HEK293 (cell line): ENCODE measurements at regions not wholly inside any gene's neighbourhood (a gene's known extent, or its start where the extent isn't known, plus 50 kb on each side); places are given as distances from the start of the nearest gene placed in this dataset.

Experiments used
- CTCF ChIA-PET: fragments of 350-600 bp; formaldehyde crosslinking; extraction: SDS; loops from one replicate; lab custom pipeline; 2021; ENCODE audit warnings: antibody characterized with exemption; lab: Yijun Ruan, JAX
- POLR2A ChIA-PET: fragments of 300-600 bp; formaldehyde crosslinking; extraction: SDS; loops from one replicate; lab custom pipeline; 2020; ENCODE audit warnings: antibody characterized with exemption, inconsistent platforms; lab: Yijun Ruan, JAX
- H3K27ac ChIP-seq: fragments of 200-500 bp; sonication (Bioruptor generic); 2 replicates; pipeline ENCODE4 v1.5.1; 2014; ENCODE audit warnings: low read depth, low read length, control low read depth, inconsistent platforms; ENCODE audit errors: extremely low read depth
- H3K36me3 ChIP-seq, 2 experiments: fragments of 200-500 bp in 1 of 2; sonication (Bioruptor generic) in 1 of 2; 1 replicate in 1 of 2; 2 replicates in 1 of 2; pipeline ENCODE4 v1.5.1; 2014 to 2017; ENCODE audit warnings: inconsistent platforms in 2 of 2, low read length in 2 of 2; ENCODE audit not compliant: control insufficient read depth in 2 of 2, insufficient read depth in 1 of 2
- H3K4me1 ChIP-seq: fragments of 200-500 bp; sonication (Bioruptor generic); 2 replicates; pipeline ENCODE4 v1.5.1; 2014; ENCODE audit warnings: mild to moderate bottlenecking, low read length, inconsistent platforms; ENCODE audit not compliant: control insufficient read depth, insufficient read depth
- H3K4me3 ChIP-seq: 2 replicates; pipeline ENCODE4 v1.5.1; 2011; ENCODE audit warnings: low read depth, mild to moderate bottlenecking, control low read depth, low read length, moderate library complexity
- H3K9me3 ChIP-seq: fragments of 200-500 bp; sonication (Bioruptor generic); 2 replicates; pipeline ENCODE4 v1.5.1; 2014; ENCODE audit warnings: low read depth, low read length, inconsistent platforms; ENCODE audit not compliant: control insufficient read depth, insufficient read depth
- SP2 ChIP-seq: fragments of 450-650 bp; formaldehyde crosslinking; IDR thresholded peaks from 2 replicates; pipeline ENCODE4 v1.5.1; 2016; ENCODE audit warnings: missing biosample characterization, missing genetic modification characterization
- TRIM28 ChIP-seq: IDR thresholded peaks from 2 replicates; pipeline ENCODE4 v1.6.1; 2011; ENCODE audit warnings: low read length, control low read depth, borderline replicate concordance
- ZNF114 ChIP-seq: fragments of 450-650 bp; formaldehyde crosslinking; IDR thresholded peaks from 2 replicates; pipeline ENCODE4 v1.5.0; 2017; ENCODE audit warnings: missing biosample characterization, missing genetic modification characterization
- ZNF155 ChIP-seq: fragments of 450-650 bp; formaldehyde crosslinking; IDR thresholded peaks from 2 replicates; pipeline ENCODE4 v1.5.1; 2016; ENCODE audit warnings: missing biosample characterization, missing genetic modification characterization
- ZNF184 ChIP-seq: fragments of 450-650 bp; IDR thresholded peaks from 2 replicates; pipeline ENCODE4 v1.5.1; 2018; ENCODE audit warnings: missing biosample characterization, mild to moderate bottlenecking, missing genetic modification characterization
- ZNF274 ChIP-seq, 2 experiments: fragments of 200-500 bp in 1 of 2; fragments of 450-650 bp in 1 of 2; sonication (Bioruptor generic) in 1 of 2; formaldehyde crosslinking in 1 of 2; IDR thresholded peaks; 2 replicates each; pipeline versions ENCODE4 v1.5.1 to v1.6.1; 2014 to 2016; ENCODE audit warnings: borderline replicate concordance in 1 of 2, inconsistent platforms in 1 of 2, low read length in 1 of 2, missing biosample characterization in 1 of 2, missing genetic modification characterization in 1 of 2
- ZNF341 ChIP-seq: fragments of 450-650 bp; formaldehyde crosslinking; IDR thresholded peaks from 2 replicates; pipeline ENCODE4; 2016; ENCODE audit warnings: low read depth, missing biosample characterization, missing genetic modification characterization
- ZNF416 ChIP-seq: fragments of 450-650 bp; formaldehyde crosslinking; IDR thresholded peaks from 2 replicates; pipeline ENCODE4 v1.5.1; 2016; ENCODE audit warnings: missing biosample characterization, missing genetic modification characterization
- ZNF48 ChIP-seq: fragments of 450-650 bp; formaldehyde crosslinking; IDR thresholded peaks from 2 replicates; pipeline ENCODE4 v1.5.1; 2016; ENCODE audit warnings: missing biosample characterization, missing genetic modification characterization
- ZNF514 ChIP-seq: fragments of 450-650 bp; formaldehyde crosslinking; IDR thresholded peaks from 2 replicates; pipeline ENCODE4 v1.5.1; 2016; ENCODE audit warnings: missing biosample characterization, missing genetic modification characterization
- ZNF529 ChIP-seq: fragments of 450-650 bp; formaldehyde crosslinking; IDR thresholded peaks from 2 replicates; pipeline ENCODE4 v1.5.1; 2017; ENCODE audit warnings: missing genetic modification characterization, missing biosample characterization; ENCODE audit not compliant: insufficient replicate concordance
- ZNF555 ChIP-seq: fragments of 450-650 bp; formaldehyde crosslinking; conservative IDR thresholded peaks from 2 replicates; pipeline ENCODE4 v1.5.1; 2017; ENCODE audit warnings: missing biosample characterization, mild to moderate bottlenecking, missing genetic modification characterization, inconsistent platforms
- ZNF660 ChIP-seq: fragments of 450-650 bp; IDR thresholded peaks from 2 replicates; pipeline ENCODE4 v1.5.1; 2018; ENCODE audit warnings: missing biosample characterization, mild to moderate bottlenecking, missing genetic modification characterization
- ZNF76 ChIP-seq: fragments of 450-650 bp; formaldehyde crosslinking; IDR thresholded peaks from 2 replicates; pipeline ENCODE4; 2016; ENCODE audit warnings: low read depth, missing biosample characterization, missing genetic modification characterization, borderline replicate concordance
- ZNF776 ChIP-seq: fragments of 450-650 bp; formaldehyde crosslinking; IDR thresholded peaks from 2 replicates; pipeline ENCODE4 v1.5.0; 2017; ENCODE audit warnings: missing biosample characterization, missing genetic modification characterization, borderline replicate concordance
- ZNF830 ChIP-seq: fragments of 450-650 bp; IDR thresholded peaks from 2 replicates; pipeline ENCODE4 v1.5.0; 2018; ENCODE audit warnings: missing biosample characterization, missing genetic modification characterization, low read depth, mild to moderate bottlenecking, moderate library complexity
- ZNF837 ChIP-seq: fragments of 450-650 bp; formaldehyde crosslinking; IDR thresholded peaks from 2 replicates; pipeline ENCODE4 v1.5.1; 2016; ENCODE audit warnings: missing biosample characterization, missing genetic modification characterization
- TF ChIP-seq, protein P1 (sequence below): fragments of 450-650 bp; formaldehyde crosslinking; IDR thresholded peaks from 2 replicates; pipeline ENCODE4 v1.5.1; 2016; ENCODE audit warnings: missing biosample characterization, missing genetic modification characterization
- TF ChIP-seq, protein P2 (sequence below): fragments of 450-650 bp; formaldehyde crosslinking; IDR thresholded peaks from 2 replicates; pipeline ENCODE4 v1.5.1; 2016; ENCODE audit warnings: missing biosample characterization, missing genetic modification characterization
- TF ChIP-seq, protein P3 (sequence below): fragments of 450-650 bp; formaldehyde crosslinking; IDR thresholded peaks from 2 replicates; pipeline ENCODE4 v1.5.1; 2016; ENCODE audit warnings: missing biosample characterization, missing genetic modification characterization
- TF ChIP-seq, protein P4 (sequence below): fragments of 450-650 bp; formaldehyde crosslinking; IDR thresholded peaks from 2 replicates; pipeline ENCODE4 v1.5.1; 2016; ENCODE audit warnings: missing biosample characterization, missing genetic modification characterization
- TF ChIP-seq, protein P5 (sequence below): fragments of 450-650 bp; formaldehyde crosslinking; IDR thresholded peaks from 2 replicates; pipeline ENCODE4 v1.5.1; 2017; ENCODE audit warnings: missing biosample characterization, missing genetic modification characterization

DNA sequence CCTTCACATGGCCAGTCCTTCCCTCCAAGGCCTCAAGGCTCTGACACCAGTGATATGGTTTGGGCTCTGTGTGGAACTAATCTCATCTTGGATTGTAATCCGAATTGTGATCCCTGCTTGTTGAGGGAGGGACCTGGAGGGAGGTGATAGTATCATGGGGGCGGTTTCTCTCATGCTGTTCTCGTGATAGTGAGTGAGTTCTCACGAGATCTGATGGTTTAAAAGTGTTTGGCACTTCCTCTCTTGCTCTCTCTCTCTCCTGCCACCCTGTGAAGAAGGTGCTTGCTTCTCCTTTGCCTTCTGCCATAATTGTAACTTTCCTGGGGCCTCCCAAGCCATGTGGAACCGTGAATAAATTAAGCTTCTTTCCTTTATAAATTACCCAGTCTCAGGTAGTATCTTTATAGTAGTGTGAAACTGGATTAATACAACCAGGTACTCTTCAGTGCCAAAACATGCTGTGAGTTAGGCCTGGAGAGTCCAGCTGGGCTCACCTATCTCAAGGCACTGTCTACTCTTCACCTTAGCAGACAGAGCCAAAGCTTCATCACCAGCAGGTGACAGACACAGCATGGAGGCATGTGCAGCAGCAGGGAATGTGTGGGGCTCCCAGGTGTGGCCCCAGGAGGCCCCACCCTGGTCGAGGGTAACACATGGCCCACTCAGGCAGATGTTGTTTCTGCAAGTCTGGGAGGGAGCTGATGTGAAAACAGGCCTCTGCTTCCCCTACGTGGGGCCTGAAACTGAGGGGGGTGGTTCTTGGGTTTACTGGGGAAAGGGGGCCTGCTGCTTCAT lies 97.5 kb upstream of the CDYL start (continued):
- TF ChIP-seq, protein P1, sequence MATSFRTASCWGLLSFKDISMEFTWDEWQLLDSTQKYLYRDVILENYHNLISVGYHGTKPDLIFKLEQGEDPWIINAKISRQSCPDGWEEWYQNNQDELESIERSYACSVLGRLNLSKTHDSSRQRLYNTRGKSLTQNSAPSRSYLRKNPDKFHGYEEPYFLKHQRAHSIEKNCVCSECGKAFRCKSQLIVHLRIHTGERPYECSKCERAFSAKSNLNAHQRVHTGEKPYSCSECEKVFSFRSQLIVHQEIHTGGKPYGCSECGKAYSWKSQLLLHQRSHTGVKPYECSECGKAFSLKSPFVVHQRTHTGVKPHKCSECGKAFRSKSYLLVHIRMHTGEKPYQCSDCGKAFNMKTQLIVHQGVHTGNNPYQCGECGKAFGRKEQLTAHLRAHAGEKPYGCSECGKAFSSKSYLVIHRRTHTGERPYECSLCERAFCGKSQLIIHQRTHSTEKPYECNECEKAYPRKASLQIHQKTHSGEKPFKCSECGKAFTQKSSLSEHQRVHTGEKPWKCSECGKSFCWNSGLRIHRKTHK (tag by site-specific recombination) = no peak
- TF ChIP-seq SP2 (tag by site-specific recombination) (no peak), ZNF274 (IDR thresholded peaks at IDR 0.05; ENCODE audit: low read length) (no peak), ZNF274 (tag by site-specific recombination; IDR thresholded peaks at IDR 0.05; ENCODE audit: borderline replicate concordance) (no peak), ZNF830 (tag by site-specific recombination) (no peak), ZNF341 (tag by site-specific recombination) (no peak), ZNF529 (no peak), ZNF48 (tag by site-specific recombination) (no peak), ZNF416 (tag by site-specific recombination) (no peak)
- TF ChIP-seq, protein P2, sequence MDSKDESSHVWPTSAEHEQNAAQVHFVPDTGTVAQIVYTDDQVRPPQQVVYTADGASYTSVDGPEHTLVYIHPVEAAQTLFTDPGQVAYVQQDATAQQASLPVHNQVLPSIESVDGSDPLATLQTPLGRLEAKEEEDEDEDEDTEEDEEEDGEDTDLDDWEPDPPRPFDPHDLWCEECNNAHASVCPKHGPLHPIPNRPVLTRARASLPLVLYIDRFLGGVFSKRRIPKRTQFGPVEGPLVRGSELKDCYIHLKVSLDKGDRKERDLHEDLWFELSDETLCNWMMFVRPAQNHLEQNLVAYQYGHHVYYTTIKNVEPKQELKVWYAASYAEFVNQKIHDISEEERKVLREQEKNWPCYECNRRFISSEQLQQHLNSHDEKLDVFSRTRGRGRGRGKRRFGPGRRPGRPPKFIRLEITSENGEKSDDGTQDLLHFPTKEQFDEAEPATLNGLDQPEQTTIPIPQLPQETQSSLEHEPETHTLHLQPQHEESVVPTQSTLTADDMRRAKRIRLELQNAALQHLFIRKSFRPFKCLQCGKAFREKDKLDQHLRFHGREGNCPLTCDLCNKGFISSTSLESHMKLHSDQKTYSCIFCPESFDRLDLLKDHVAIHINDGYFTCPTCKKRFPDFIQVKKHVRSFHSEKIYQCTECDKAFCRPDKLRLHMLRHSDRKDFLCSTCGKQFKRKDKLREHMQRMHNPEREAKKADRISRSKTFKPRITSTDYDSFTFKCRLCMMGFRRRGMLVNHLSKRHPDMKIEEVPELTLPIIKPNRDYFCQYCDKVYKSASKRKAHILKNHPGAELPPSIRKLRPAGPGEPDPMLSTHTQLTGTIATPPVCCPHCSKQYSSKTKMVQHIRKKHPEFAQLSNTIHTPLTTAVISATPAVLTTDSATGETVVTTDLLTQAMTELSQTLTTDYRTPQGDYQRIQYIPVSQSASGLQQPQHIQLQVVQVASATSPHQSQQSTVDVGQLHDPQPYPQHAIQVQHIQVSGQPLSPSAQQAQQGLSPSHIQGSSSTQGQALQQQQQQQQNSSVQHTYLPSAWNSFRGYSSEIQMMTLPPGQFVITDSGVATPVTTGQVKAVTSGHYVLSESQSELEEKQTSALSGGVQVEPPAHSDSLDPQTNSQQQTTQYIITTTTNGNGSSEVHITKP = no peak
- TF ChIP-seq, protein P3, sequence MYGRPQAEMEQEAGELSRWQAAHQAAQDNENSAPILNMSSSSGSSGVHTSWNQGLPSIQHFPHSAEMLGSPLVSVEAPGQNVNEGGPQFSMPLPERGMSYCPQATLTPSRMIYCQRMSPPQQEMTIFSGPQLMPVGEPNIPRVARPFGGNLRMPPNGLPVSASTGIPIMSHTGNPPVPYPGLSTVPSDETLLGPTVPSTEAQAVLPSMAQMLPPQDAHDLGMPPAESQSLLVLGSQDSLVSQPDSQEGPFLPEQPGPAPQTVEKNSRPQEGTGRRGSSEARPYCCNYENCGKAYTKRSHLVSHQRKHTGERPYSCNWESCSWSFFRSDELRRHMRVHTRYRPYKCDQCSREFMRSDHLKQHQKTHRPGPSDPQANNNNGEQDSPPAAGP (tag by site-specific recombination) = no peak
- TF ChIP-seq, protein P4, sequence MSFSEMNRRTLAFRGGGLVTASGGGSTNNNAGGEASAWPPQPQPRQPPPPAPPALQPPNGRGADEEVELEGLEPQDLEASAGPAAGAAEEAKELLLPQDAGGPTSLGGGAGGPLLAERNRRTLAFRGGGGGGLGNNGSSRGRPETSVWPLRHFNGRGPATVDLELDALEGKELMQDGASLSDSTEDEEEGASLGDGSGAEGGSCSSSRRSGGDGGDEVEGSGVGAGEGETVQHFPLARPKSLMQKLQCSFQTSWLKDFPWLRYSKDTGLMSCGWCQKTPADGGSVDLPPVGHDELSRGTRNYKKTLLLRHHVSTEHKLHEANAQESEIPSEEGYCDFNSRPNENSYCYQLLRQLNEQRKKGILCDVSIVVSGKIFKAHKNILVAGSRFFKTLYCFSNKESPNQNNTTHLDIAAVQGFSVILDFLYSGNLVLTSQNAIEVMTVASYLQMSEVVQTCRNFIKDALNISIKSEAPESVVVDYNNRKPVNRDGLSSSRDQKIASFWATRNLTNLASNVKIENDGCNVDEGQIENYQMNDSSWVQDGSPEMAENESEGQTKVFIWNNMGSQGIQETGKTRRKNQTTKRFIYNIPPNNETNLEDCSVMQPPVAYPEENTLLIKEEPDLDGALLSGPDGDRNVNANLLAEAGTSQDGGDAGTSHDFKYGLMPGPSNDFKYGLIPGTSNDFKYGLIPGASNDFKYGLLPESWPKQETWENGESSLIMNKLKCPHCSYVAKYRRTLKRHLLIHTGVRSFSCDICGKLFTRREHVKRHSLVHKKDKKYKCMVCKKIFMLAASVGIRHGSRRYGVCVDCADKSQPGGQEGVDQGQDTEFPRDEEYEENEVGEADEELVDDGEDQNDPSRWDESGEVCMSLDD (tag by site-specific recombination) = no peak

DNA sequence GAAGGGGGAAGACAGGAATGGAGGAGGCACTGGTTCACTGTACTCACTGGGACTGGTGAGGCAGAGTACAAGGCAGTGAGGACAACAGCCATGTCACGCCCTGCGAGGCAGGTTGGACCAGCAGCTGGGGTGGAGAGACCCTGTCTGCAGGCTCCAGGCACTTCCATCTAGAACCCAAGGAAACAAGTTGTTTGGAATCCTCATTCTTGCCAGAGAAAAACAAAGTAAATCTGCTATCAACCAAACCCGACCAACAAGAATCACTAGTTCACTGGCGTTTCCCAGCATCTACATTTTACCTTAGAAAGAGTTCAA lies 98.5 kb upstream of the CDYL start:
- CTCF ChIA-PET = no interaction called here
- no peaks in the 10 kb centered on the region for H3K36me3 ChIP-seq
- H3K4me3 ChIP-seq = no peak overlapping the region
- no peaks in the 10 kb centered on the region for H3K9me3 ChIP-seq
- POLR2A ChIA-PET = no interaction called here
- no peak overlapping the region for H3K27ac ChIP-seq
- no peaks in the 10 kb centered on the region for H3K4me1 ChIP-seq
- no peak for TF ChIP-seq TRIM28
- TF ChIP-seq, protein P5, sequence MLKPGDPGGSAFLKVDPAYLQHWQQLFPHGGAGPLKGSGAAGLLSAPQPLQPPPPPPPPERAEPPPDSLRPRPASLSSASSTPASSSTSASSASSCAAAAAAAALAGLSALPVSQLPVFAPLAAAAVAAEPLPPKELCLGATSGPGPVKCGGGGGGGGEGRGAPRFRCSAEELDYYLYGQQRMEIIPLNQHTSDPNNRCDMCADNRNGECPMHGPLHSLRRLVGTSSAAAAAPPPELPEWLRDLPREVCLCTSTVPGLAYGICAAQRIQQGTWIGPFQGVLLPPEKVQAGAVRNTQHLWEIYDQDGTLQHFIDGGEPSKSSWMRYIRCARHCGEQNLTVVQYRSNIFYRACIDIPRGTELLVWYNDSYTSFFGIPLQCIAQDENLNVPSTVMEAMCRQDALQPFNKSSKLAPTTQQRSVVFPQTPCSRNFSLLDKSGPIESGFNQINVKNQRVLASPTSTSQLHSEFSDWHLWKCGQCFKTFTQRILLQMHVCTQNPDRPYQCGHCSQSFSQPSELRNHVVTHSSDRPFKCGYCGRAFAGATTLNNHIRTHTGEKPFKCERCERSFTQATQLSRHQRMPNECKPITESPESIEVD (tag by site-specific recombination) = no peak
- no peak for TF ChIP-seq ZNF114
- TF ChIP-seq ZNF155 (tag by site-specific recombination) = no peak
- TF ChIP-seq ZNF184 (tag by site-specific recombination) = no peak
- no peak for TF ChIP-seq ZNF514 (tag by site-specific recombination)
- TF ChIP-seq ZNF76 (tag by site-specific recombination) = no peak
- TF ChIP-seq ZNF660 = no peak
- no peak for TF ChIP-seq ZNF837 (tag by site-specific recombination)
- TF ChIP-seq ZNF776 (tag by site-specific recombination) = no peak
- TF ChIP-seq ZNF555 (tag by site-specific recombination) = no peak
